ENCODE measurements at regions not wholly inside any gene's neighbourhood (a gene's known extent, or its start where the extent isn't known, plus 50 kb on each side); places are given as distances from the start of the nearest gene placed in this dataset.

DNA sequence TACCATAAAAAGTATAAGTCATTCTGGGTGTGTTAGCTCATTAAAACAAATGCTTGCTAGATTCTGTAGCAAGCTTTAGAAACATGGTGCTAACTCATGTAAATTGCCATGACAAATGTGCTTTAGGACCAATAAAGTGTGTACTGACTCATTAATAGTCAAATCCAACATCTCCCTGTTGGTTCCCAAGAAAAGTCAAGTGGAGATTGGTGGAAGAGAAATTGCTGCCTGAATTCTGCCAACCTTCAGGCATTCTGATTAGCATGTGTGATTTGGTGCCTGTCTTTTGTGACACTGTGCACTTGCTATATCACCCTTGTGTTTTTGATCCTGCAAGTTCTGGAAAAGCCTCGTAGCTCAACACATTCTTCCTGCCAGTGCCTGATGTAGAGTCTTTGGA lies 503.8 kb upstream of the BOD1L1 start:
- no peak for ATAC-seq

DNA sequence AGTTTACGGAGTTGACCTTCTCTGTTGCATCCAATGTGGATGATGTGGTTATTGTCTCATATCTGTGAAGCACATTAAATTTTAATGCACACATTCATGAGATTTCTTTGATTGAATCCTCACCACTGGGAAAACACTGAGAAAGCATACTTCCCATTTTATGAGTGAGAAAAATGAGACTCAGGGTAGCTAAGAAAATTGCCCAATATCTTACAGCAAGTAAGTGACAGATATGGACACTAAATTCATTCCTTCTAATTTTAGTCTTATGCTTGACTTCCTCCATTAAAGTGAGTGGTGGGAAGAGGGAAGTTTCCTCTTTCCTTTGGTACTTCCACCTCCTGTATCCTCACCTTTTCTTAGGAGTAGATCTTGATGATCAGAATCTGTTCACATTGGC lies 504.8 kb upstream of the BOD1L1 start:
- no peaks in the 10 kb centered on the region for H3K36me3 ChIP-seq (ENCODE audit: low read depth, low read length)
- POLR2A ChIA-PET (ENCODE audit: unreplicated experiment): no interaction called here
- ATAC-seq (no peak), DNase-seq (no peak)
- H3K27me3 ChIP-seq (ENCODE audit: low read length): no peaks in the 10 kb centered on the region
- H3K9me2 ChIP-seq (replicated peaks; ENCODE audit: low read length): no peaks in the 10 kb centered on the region
- H4K20me1 ChIP-seq (ENCODE audit: low read length): no peaks in the 10 kb centered on the region
- CTCF ChIA-PET: no interaction called here
- H3K27ac ChIP-seq (ENCODE audit: low read length): no peak overlapping the region
- intact Hi-C loops (cut with micrococcal nuclease): no loop called here
- no peaks in the 10 kb centered on the region for H3F3A ChIP-seq (ENCODE audit: low read length, unreplicated experiment)
- BruUV-seq (replicated peaks): no TSS peak
- H2AFZ ChIP-seq (ENCODE audit: low read length): no peak overlapping the region
- H3K9ac ChIP-seq (ENCODE audit: low read length): no peak overlapping the region
- H3K79me2 ChIP-seq (ENCODE audit: low read length): no peaks in the 10 kb centered on the region
- H3K4me3 ChIP-seq (ENCODE audit: low read length): no peak overlapping the region
- H3K9me3 ChIP-seq (ENCODE audit: low read length): no peaks in the 10 kb centered on the region
- no peaks in the 10 kb centered on the region for H3K4me1 ChIP-seq (ENCODE audit: insufficient read depth, low read length)
- H3K4me2 ChIP-seq (ENCODE audit: low read length): no peak overlapping the region
- TF ChIP-seq EZH2 (IDR thresholded peaks at IDR 0.05; ENCODE audit: low read length, unreplicated experiment): no peak
- TF ChIP-seq EZH2phosphoT487 (IDR thresholded peaks at IDR 0.05; ENCODE audit: borderline replicate concordance, low read length): no peak
- TF ChIP-seq, protein P1, sequence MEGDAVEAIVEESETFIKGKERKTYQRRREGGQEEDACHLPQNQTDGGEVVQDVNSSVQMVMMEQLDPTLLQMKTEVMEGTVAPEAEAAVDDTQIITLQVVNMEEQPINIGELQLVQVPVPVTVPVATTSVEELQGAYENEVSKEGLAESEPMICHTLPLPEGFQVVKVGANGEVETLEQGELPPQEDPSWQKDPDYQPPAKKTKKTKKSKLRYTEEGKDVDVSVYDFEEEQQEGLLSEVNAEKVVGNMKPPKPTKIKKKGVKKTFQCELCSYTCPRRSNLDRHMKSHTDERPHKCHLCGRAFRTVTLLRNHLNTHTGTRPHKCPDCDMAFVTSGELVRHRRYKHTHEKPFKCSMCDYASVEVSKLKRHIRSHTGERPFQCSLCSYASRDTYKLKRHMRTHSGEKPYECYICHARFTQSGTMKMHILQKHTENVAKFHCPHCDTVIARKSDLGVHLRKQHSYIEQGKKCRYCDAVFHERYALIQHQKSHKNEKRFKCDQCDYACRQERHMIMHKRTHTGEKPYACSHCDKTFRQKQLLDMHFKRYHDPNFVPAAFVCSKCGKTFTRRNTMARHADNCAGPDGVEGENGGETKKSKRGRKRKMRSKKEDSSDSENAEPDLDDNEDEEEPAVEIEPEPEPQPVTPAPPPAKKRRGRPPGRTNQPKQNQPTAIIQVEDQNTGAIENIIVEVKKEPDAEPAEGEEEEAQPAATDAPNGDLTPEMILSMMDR (conservative IDR thresholded peaks at IDR 0.05; ENCODE audit: low read depth, low read length): no peak

More for the DNA sequence above, 503.8 kb upstream of the BOD1L1 start:
- no TSS peak for BruUV-seq (replicated peaks)
- Histone ChIP-seq H3K9me3 (ENCODE audit: low read length) (no peaks in the 10 kb centered on the region), H3F3A (ENCODE audit: low read length, unreplicated experiment) (no peaks in the 10 kb centered on the region), H3K36me3 (ENCODE audit: low read depth, low read length) (no peaks in the 10 kb centered on the region), H2AFZ (ENCODE audit: low read length) (no peak overlapping the region), H3K9me2 (replicated peaks; ENCODE audit: low read length) (no peaks in the 10 kb centered on the region), H3K27ac (ENCODE audit: low read length) (no peak overlapping the region), H3K4me2 (ENCODE audit: low read length) (no peak overlapping the region), H3K4me1 (ENCODE audit: insufficient read depth, low read length) (no peaks in the 10 kb centered on the region), H3K4me3 (ENCODE audit: low read length) (no peak overlapping the region), H4K20me1 (ENCODE audit: low read length) (no peaks in the 10 kb centered on the region), H3K27me3 (ENCODE audit: low read length) (no peaks in the 10 kb centered on the region), H3K79me2 (ENCODE audit: low read length) (no peaks in the 10 kb centered on the region), H3K9ac (ENCODE audit: low read length) (no peak overlapping the region)
- POLR2A ChIA-PET (ENCODE audit: unreplicated experiment): interaction anchor here (0.5 to 0.6 kb wide), 2 partner anchors 20 to 707 kb away, joined by 4 to 10 read pairs; no protein-coding TSS in a partner anchor
- intact Hi-C loops (cut with micrococcal nuclease): no loop called here
- CTCF ChIA-PET: no interaction called here
- TF ChIP-seq EZH2phosphoT487 (IDR thresholded peaks at IDR 0.05; ENCODE audit: borderline replicate concordance, low read length): no peak
- no peak for TF ChIP-seq EZH2 (IDR thresholded peaks at IDR 0.05; ENCODE audit: low read length, unreplicated experiment)
- TF ChIP-seq, protein P1 (conservative IDR thresholded peaks at IDR 0.05; ENCODE audit: low read depth, low read length): no peak
- no peak for DNase-seq

DNA sequence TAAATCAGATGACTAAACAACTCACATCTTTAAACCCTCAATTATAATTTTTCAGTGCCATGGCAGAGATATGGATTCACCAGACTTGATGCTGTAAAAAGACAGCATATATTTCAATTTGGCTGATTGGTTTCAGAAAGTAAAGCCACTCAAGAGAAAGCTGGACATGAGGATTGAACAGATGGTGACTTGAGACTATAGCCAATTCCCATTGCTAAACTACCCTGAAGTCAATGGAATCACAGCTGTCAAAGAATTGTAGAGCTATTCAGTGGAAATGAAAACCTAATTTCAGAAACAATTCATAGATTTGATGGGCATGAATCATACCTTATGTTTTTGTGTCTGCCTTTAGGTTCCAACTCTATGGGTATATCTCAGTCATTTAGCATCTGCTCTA lies 510.6 kb upstream of the BOD1L1 start:
- no peaks in the 10 kb centered on the region for H3K36me3 ChIP-seq (ENCODE audit: low read depth, low read length)
- no peaks in the 10 kb centered on the region for H3K9me2 ChIP-seq (replicated peaks; ENCODE audit: low read length)
- no peaks in the 10 kb centered on the region for H3K79me2 ChIP-seq (ENCODE audit: low read length)
- no peak overlapping the region for H2AFZ ChIP-seq (ENCODE audit: low read length)
- intact Hi-C loops (cut with micrococcal nuclease): no loop called here
- H3K27ac ChIP-seq (ENCODE audit: low read length): no peak overlapping the region
- ATAC-seq (no peak), DNase-seq (no peak)
- H3K4me2 ChIP-seq (ENCODE audit: low read length): no peak overlapping the region
- H3F3A ChIP-seq (ENCODE audit: low read length, unreplicated experiment): no peaks in the 10 kb centered on the region
- POLR2A ChIA-PET (ENCODE audit: unreplicated experiment): interaction anchor here (0.6 kb wide), 1 partner anchor 292 kb away, joined by 5 read pairs; no protein-coding TSS in a partner anchor
- CTCF ChIA-PET: no interaction called here
- no TSS peak for BruUV-seq (replicated peaks)
- no peak for TF ChIP-seq EZH2phosphoT487 (IDR thresholded peaks at IDR 0.05; ENCODE audit: borderline replicate concordance, low read length)
- TF ChIP-seq, protein P1 (conservative IDR thresholded peaks at IDR 0.05; ENCODE audit: low read depth, low read length): no peak
- TF ChIP-seq EZH2 (IDR thresholded peaks at IDR 0.05; ENCODE audit: low read length, unreplicated experiment): no peak
- no peaks in the 10 kb centered on the region for H4K20me1 ChIP-seq (ENCODE audit: low read length)
- no peak overlapping the region for H3K9ac ChIP-seq (ENCODE audit: low read length)
- no peaks in the 10 kb centered on the region for H3K4me1 ChIP-seq (ENCODE audit: insufficient read depth, low read length)
- H3K27me3 ChIP-seq (ENCODE audit: low read length): no peaks in the 10 kb centered on the region
- H3K9me3 ChIP-seq (ENCODE audit: low read length): no peaks in the 10 kb centered on the region
- H3K4me3 ChIP-seq (ENCODE audit: low read length): no peak overlapping the region
